ENCODE measurements at regions not wholly inside any gene's neighbourhood (a gene's known extent, or its start where the extent isn't known, plus 50 kb on each side); places are given as distances from the start of the nearest gene placed in this dataset.

GRCh38 chr7:67724435-67724834 is 727.8 kb downstream of the TYW1 start:
- no peaks in the 10 kb centered on the region for H3K4me1 ChIP-seq (ENCODE audit: control insufficient read depth, insufficient read depth, low read length)
- H2AK9ac ChIP-seq (replicated peaks; ENCODE audit: low read depth, low read length, poor library complexity): no peak overlapping the region
- POLR2A ChIA-PET (ENCODE audit: unreplicated experiment): no interaction called here
- H4K20me1 ChIP-seq (ENCODE audit: insufficient read depth, low read length): no peaks in the 10 kb centered on the region
- dilution Hi-C loops (cut with HindIII; ENCODE audit: low sequenced_read_pairs, unreplicated experiment): no loop called here
- H3K36me3 ChIP-seq (ENCODE audit: control insufficient read depth, insufficient read depth, low read length): no peaks in the 10 kb centered on the region
- no peak overlapping the region for H3K9ac ChIP-seq (ENCODE audit: low read depth, low read length)
- no peak overlapping the region for H3K18ac ChIP-seq (ENCODE audit: low read depth, low read length)
- no peak overlapping the region for H4K8ac ChIP-seq (ENCODE audit: low read depth in 2 of 2, low read length in 2 of 2)
- H2AFZ ChIP-seq (replicated peaks; ENCODE audit: low read length, poor library complexity): no peak overlapping the region
- H3K27ac ChIP-seq (ENCODE audit: insufficient read depth, low read length): no peak overlapping the region
- DNase-seq: no peak
- H4K91ac ChIP-seq (ENCODE audit: insufficient read depth, low read depth, low read length): no peak overlapping the region
- H3K4me2 ChIP-seq (ENCODE audit: low read depth, low read length): no peak overlapping the region
- H3K14ac ChIP-seq (replicated peaks; ENCODE audit: low read depth, low read length): no peak overlapping the region
- peaks cover 6% of the 10 kb centered on the region for H3K9me3 ChIP-seq (ENCODE audit: control insufficient read depth, insufficient read depth, low read length)
- H2AK5ac ChIP-seq (ENCODE audit: low read depth, low read length): no peak overlapping the region
- ATAC-seq (ENCODE audit: low read depth): no peak
- in situ Hi-C loops (cut with MboI; ENCODE audit: low sequenced_read_pairs): no loop called here
- H2BK20ac ChIP-seq (ENCODE audit: low read depth, low read length): no peak overlapping the region
- no peaks in the 10 kb centered on the region for H3K27me3 ChIP-seq (ENCODE audit: control insufficient read depth, insufficient read depth, low read length)
- no CpG with 5 or more reads among the region's 5 CpGs for WGBS, 2 experiments (ENCODE audit: extremely low coverage in 2 of 2, insufficient read length in 1 of 2)
- no peaks in the 10 kb centered on the region for H3K79me1 ChIP-seq (ENCODE audit: low read depth in 1 of 2, low read length in 2 of 2)
- no peak overlapping the region for H2BK5ac ChIP-seq (ENCODE audit: low read depth, low read length, poor library complexity, severe bottlenecking)
- CTCF ChIA-PET: no interaction called here
- intact Hi-C loops (cut with micrococcal nuclease): no loop called here
- H4K5ac ChIP-seq (ENCODE audit: low read depth, low read length): no peak overlapping the region
- H3K4me3 ChIP-seq (ENCODE audit: insufficient read depth, low read depth, low read length): no peak overlapping the region
- H2BK15ac ChIP-seq (ENCODE audit: low read depth, low read length): no peak overlapping the region
- TF ChIP-seq CHD1 (IDR thresholded peaks at IDR 0.05; ENCODE audit: low read depth, low read length): no peak
- TF ChIP-seq SMC3 (IDR thresholded peaks at IDR 0.05; ENCODE audit: low read depth, low read length): no peak
- no peak for TF ChIP-seq FOS (IDR thresholded peaks at IDR 0.05; ENCODE audit: low read depth, low read length)
- no peak for TF ChIP-seq RCOR1 (IDR thresholded peaks at IDR 0.05; ENCODE audit: insufficient replicate concordance, low read length)
- no peak for TF ChIP-seq MAZ (IDR thresholded peaks at IDR 0.05; ENCODE audit: borderline replicate concordance, low read depth, low read length)
- TF ChIP-seq RFX5 (IDR thresholded peaks at IDR 0.05; ENCODE audit: low read depth, low read length): no peak
- H3K23ac ChIP-seq (ENCODE audit: low read depth, low read length): no peak overlapping the region
- no peak overlapping the region for H3K56ac ChIP-seq (ENCODE audit: extremely low read depth, insufficient read depth, low read length)
- BruUV-seq (replicated peaks): no TSS peak
- no peaks in the 10 kb centered on the region for H3K9me1 ChIP-seq (ENCODE audit: insufficient read depth, low read length)
- H2BK120ac ChIP-seq (ENCODE audit: low read depth, low read length): no peak overlapping the region
- no peak overlapping the region for H3K4ac ChIP-seq (ENCODE audit: low read depth, low read length)

Measured in IMR-90 (cell line).